ENCODE measurements at regions not wholly inside any gene's neighbourhood (a gene's known extent, or its start where the extent isn't known, plus 50 kb on each side); places are given as distances from the start of the nearest gene placed in this dataset.

DNA sequence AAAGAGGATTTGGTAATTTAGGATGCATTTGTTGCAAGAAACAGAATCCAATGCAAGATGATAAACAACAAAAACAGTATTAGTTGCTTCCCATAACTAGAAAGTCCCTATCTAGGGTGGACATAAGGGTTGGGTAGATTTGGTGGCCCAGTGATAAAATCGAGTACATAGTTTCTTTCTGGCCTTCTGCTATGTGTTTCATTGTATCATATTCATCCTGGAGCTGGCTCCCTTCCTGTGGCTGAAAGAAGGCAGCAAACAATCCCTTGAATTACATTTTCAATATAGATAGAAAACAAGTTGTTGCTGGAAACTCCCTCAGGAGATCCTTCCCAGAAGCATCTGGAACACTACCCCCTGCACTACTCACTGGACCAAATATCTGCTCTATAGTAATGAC is 135.1 kb downstream of the ID4 start:
- H3K27ac ChIP-seq: no peak overlapping the region
- TF ChIP-seq, protein P1, sequence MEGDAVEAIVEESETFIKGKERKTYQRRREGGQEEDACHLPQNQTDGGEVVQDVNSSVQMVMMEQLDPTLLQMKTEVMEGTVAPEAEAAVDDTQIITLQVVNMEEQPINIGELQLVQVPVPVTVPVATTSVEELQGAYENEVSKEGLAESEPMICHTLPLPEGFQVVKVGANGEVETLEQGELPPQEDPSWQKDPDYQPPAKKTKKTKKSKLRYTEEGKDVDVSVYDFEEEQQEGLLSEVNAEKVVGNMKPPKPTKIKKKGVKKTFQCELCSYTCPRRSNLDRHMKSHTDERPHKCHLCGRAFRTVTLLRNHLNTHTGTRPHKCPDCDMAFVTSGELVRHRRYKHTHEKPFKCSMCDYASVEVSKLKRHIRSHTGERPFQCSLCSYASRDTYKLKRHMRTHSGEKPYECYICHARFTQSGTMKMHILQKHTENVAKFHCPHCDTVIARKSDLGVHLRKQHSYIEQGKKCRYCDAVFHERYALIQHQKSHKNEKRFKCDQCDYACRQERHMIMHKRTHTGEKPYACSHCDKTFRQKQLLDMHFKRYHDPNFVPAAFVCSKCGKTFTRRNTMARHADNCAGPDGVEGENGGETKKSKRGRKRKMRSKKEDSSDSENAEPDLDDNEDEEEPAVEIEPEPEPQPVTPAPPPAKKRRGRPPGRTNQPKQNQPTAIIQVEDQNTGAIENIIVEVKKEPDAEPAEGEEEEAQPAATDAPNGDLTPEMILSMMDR (conservative IDR thresholded peaks at IDR 0.05): no peak
- TF ChIP-seq ZFX (IDR thresholded peaks at IDR 0.05): no peak

DNA sequence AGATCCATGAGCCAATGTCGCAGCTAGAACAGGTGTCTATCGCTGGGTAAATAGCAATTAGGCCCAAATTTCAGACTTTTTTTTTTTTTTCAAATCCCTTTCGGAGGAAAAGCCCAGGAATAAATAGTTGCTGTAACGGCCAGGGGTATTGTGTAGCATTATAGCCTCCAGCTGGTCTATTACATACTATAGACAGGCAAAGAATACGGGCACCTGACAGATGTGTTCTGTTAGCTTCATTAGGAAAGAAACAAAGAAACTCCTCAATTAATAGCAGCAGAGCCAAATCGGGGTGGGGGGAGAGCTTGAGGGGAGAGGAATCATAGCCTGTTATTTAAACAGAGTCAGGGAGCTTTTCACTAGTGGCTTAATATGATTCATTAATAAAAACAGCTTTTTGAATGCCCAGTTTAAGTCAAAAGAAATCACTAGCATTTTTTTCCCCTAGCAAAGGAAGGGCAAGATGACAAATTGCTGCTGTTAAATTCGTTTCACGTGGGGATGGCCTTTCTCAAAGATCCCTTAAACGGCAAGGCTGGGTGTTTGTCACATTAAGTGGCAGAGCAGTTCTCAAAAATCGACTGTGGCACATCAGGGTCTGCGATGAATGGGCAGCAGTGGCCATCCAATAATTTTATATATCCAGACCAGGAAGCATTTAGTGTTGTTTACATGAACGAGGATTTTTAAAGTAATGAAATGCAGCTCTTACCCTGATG is 139.4 kb downstream of the ID4 start:
- TF ChIP-seq, protein P1 (conservative IDR thresholded peaks at IDR 0.05): no peak
- TF ChIP-seq ZFX (IDR thresholded peaks at IDR 0.05): no peak
- no peak overlapping the region for H3K27ac ChIP-seq

DNA sequence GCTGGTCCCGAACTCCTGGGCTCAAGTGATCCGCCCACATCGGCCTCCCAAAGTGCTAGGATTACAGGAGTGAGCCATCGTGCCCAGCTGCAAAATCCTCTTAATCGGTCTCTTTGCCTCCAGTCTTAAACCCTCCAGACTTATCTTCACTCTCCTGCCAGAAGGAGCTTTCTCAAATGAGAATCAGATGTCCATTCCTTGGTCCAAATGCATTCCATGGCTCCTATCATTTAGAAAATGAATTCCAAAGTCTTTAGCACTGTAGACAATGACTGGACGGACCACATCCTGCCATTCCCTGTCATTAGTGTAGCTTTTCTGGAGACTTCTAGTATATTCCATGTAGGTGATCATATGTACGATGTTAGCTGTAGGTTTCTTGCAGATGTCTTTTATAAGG is 141.9 kb downstream of the ID4 start:
- no peak for TF ChIP-seq ZFX (IDR thresholded peaks at IDR 0.05)
- TF ChIP-seq, protein P1 (conservative IDR thresholded peaks at IDR 0.05): no peak
- no peak overlapping the region for H3K27ac ChIP-seq

DNA sequence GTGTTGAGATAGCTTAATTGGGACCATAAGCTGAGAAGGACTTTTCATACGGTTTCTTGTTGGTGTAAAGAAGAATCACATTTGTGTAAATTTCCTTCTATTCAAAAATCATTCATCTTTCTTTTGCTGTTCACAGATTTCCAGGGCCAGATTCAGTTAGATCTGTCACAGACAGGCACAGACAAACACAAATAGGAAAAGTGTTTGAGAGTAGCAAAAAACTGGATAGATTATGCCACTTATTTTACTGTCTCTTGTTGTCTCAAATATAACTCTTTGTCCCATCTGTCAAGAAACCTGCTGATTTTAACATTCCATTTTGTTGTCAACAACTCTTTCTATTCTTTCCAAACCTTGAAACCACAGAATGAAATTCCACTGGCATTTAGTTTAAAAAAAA is 142.8 kb downstream of the ID4 start:
- TF ChIP-seq, protein P1 (conservative IDR thresholded peaks at IDR 0.05): no peak
- no peak for TF ChIP-seq ZFX (IDR thresholded peaks at IDR 0.05)
- no peak overlapping the region for H3K27ac ChIP-seq

DNA sequence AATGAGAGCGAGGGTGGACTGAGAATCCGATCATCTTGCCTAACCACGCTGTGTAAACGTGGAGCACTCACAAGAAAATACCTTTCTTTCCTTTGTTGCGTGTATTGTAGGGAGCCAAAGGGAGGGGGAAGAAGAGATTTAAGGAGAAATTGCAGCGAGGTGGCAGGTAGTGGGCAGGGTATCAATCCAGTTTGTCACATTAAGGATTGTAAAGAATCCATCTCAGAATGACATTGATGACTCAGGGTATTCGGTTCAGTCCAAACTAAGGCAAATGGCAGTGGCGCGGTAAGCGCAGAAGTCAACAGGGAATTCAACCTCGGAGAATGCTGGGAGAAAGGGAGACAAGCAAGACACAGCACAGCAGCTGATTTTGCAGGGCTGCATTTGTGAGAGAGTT is 146.2 kb downstream of the ID4 start:
- TF ChIP-seq ZFX (IDR thresholded peaks at IDR 0.05): no peak
- TF ChIP-seq, protein P1 (conservative IDR thresholded peaks at IDR 0.05): no peak
- H3K27ac ChIP-seq: no peak overlapping the region

DNA sequence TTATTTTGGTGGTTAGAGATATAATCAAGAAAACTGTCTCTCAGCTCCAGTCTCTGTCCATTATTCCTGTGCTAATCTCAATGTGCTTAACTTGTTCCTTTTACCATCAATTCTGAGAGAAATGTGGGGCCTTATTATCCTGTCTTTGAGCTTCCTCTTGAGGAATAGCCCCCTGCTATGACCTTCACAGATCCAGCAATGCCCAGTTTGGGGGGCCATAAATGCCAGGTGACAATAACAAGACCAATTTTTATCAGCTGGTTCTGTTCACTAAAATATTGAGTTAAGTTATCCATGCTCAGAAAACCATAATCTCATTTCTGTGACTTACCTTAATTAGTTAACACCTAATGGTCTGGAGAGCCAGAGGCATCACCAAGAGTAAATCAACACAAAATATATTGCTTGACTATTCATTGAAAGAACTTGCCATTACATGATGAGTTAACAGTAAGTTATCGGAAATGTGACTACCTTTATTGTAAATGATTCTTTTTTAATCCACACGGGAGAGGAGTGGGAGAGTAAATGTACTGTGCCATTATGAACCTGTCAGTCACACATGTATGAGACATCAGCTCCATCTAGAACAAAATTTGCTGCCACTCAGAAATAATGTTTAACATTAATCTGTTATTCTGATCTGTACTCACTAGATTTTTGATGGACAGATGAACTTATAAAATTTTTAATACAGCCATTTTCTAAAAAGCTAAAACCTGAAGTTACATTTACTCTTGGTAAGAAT is 149.7 kb downstream of the ID4 start:
- TF ChIP-seq ZFX (IDR thresholded peaks at IDR 0.05): no peak
- TF ChIP-seq, protein P1 (conservative IDR thresholded peaks at IDR 0.05): no peak
- no peak overlapping the region for H3K27ac ChIP-seq

DNA sequence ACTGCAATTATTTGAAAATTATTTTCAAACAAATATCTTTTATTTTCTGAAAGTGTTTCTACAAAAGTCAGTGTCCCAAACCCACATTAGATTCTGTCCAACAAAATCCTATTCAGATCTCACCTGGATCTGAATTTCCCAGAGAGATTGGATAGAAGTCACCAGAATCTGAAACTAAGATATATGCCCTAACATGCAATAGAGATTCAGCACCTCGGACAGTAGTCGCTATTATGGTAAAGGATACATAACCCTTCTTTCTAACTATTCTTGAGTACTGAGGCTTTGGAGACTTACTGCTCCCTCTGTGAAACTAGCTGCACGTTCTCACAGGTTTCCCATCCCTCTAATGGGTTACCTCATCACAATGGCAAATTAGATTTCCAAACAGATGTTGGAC is 151.4 kb downstream of the ID4 start:
- no peak overlapping the region for H3K27ac ChIP-seq

More for the DNA sequence above, 151.4 kb downstream of the ID4 start:
- TF ChIP-seq, protein P1 (conservative IDR thresholded peaks at IDR 0.05): no peak
- TF ChIP-seq ZFX (IDR thresholded peaks at IDR 0.05): no peak

Measured in C4-2B (cell line).